GM18502 (cell line): ENCODE measurements at regions not wholly inside any gene's neighbourhood (a gene's known extent, or its start where the extent isn't known, plus 50 kb on each side); places are given as distances from the start of the nearest gene placed in this dataset.

Experiments used
- ATAC-seq: cut with Tn5 transposase; IDR thresholded peaks from one replicate; pipeline ENCODE4 v1.9.1; 2021; ENCODE audit warnings: mild to moderate bottlenecking; ENCODE audit not compliant: unreplicated experiment, poor library complexity

DNA sequence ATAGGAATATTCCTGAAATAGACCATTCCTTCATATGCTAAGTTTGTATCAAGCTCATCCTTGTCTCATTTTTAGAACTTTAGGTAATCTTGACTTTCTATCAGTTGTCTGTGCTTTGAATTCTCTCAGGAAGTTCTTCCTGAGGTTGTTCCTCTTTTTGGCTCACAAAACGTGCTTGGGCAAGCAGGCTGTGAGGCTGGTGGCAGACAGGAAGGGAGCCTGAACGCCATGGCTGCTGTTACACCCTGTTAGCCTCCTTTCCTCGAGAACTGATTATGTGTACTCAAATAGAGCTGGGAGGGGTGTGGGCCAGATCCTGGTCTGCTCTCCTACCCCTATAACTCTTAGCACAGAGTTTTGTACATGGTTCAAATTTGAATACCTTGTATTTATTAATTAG is 136.4 kb upstream of the CELF4 start:
- no peak for ATAC-seq

DNA sequence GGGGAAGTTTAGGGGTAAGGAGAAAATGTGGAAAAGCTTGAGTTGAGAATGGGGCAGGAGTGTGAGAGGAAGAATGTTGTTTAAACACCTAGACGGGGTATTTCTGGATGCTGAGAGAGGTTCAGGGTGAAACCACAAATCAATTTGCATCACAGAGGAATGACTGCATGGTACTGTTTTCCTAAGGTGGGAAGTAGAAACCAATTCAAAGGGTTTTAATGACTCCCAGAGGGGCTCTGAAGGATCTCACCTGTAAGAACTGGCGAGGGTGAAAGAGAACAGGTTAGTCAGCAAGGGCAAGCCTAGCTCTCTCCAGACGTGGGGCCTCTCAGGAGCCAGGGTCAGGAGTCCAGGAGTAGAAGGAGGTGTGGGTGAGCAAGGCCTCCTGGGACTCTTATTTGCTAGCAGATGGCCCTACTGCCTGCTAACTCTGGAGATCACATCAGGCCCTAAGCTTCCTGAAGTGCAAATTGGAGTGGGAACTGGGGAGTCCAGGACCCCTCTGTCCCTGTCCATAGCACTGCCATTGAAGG is 133.0 kb upstream of the CELF4 start:
- no peak for ATAC-seq

GRCh38 chr18:37694516-37694915 is 128.9 kb upstream of the CELF4 start:
- no peak for ATAC-seq

DNA sequence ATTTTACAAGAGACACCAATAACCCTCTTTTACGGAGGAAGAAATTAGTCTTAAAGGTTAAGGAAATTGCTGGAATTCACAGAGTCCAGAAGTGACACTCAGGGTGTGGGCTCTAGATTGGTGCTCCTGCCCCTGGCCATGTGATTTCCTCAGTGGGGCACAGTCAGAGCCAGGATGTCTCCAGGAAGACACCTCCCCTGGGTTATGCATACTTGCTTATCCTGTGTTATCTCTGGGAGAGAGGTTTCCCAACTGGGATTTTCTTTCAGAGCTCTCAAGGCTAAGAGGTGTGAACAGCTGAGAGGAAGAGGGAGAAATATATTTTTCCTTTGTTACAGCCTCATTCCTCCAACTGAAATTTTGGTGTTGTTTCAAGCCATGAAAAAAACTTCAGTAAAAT is 125.6 kb upstream of the CELF4 start:
- no peak for ATAC-seq

DNA sequence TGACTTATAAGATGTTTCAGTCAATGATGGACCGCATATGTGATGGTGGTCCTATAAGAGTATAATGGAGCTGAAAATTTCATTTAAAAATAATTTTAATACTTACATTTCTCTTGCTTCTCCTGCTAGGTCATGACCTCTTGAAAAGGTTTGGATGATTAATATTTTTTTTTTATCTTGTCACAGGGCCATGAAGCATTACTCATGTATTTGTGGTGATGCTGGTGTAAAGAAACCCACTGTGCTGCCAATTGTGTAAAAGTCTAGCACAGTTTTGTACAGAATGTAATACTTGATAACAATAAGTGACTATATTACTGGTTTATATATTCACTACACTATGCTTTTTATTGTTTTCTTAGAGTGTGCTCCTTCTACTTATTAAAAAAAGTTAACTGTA is 124.2 kb upstream of the CELF4 start:
- ATAC-seq = no peak

DNA sequence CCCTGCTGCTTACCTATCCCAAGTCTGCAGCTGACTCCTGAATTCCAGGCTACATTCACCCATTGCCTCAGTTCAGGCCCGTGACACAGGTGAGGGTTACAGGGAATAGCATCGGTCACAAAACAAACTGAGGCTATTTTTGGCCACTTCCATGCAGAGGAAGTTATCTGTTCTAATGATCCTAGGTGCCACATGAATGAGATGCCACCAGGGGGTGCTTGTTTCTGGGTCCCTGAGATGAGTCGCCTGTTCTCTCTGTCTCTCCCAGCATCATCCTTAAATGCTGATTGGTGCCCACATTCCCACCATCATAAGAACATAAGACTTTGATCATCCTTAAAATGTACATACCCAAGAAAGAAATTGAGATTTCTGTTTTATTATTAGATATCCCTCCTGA is 119.0 kb upstream of the CELF4 start:
- ATAC-seq = no peak

DNA sequence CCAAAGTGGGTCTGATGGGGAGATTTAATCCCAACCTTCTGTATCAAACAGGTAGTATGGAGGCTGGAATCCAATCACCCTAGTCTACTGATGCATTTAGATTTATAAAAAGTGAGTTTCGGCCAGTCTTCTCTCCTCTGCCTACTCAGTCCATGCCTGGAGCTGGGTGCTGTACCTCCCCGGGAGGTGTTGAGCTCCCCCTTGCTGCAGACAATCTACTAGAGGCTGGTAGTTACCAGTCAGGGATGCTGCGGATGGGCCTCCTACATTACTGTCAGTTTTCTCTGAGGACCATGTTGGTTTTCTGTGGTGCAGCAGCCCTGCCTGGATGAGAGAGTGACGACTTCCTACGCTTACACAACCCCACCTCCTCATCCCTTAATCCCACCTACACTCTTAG is 118.6 kb upstream of the CELF4 start:
- no peak for ATAC-seq

GRCh38 chr18:37680911-37681310 is 115.3 kb upstream of the CELF4 start:
- no peak for ATAC-seq

- ATAC-seq = no peak
Observed at GRCh38 chr18:37676276-37676675, 110.7 kb upstream of the CELF4 start.

DNA sequence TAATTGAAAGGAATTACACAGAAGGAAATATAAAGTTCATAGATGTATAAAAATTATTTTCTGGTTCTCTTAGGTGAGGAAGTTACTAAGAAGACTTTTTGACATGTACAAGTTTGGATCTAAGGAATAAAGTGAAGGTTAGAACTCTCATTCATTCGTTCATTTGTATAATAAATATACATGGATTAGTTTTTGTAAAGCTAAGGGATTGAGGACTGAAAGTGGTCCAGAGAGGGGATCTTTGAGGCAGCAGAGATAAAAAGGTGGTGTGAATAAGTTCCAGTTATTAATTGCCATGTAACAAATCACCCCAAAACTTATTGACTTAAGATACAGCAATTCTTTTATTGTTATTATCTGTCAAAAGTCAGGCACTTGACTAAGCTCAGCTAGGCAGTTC is 110.1 kb upstream of the CELF4 start:
- ATAC-seq = no peak

DNA sequence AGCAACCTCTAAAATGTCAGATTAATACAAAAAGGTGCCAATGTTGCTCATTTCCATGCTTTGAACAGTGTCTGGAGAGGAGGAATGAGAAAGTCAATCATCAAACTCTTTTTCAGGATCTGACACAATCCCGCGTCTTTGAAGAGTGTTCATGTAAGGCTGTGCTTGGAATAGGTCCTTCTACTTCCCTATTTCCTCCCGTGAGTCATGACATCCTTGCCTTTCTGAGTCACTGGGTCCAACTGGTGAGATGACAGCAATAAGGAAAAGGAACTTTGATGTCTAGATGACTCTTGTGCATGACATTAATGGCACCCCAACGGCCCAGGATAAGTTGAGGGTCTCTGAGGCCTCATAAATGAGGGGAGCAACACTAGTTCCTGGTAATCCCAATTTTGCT is 109.0 kb upstream of the CELF4 start:
- no peak for ATAC-seq

- no peak for ATAC-seq
Observed at GRCh38 chr18:37673671-37674070, 108.1 kb upstream of the CELF4 start.

DNA sequence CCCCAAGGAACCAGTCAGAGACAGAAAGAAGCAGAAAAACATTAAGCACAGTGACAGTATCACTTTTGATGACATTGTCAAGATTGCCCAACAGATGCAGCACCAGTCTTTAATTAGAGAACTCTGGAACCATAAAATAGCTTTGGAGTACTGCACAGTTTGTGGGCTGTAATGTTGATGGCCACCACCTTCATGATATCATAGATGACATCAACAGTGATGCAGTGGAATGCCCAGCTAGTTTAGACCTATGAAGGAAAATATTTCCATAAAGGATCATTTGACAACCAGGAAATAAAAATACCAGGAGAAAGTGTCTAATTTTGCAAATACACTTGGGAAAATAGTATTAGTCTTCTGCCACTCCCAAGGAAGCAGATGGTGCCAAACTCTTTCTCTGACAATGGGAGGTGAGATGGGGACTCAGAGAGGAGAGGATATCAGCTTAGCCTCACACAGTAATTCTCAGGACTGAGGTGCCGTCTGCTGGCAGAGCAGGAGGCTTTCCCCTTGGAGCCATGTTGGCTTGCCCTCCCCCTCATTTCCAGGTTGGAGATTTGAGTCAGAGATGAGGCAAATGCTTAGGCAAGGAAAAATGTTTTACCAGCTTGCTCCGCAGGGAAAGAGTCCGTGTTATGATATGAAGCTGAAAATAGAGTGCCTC is 107.5 kb upstream of the CELF4 start:
- ATAC-seq = no peak

DNA sequence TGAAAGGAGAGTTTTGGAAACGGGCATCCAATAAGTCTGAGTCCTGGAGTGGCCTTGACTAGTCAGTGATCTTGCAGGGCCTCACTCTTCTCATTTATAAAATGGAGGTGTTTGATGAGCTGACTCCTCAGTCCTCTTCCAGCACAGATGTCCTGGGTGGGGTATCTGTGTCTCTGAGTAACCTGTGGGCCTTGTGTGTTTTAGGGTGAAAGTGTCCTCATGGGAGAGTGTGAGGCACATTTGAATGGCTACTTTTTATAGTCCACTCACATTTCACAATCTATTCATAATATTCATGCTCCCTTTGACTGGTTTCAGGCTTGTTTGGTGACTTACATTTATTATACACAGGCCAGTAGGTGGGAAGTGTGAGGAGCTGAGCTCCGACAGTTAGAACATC is 106.4 kb upstream of the CELF4 start:
- no peak for ATAC-seq

GRCh38 chr18:37671530-37671929 is 105.9 kb upstream of the CELF4 start:
- no peak for ATAC-seq

DNA sequence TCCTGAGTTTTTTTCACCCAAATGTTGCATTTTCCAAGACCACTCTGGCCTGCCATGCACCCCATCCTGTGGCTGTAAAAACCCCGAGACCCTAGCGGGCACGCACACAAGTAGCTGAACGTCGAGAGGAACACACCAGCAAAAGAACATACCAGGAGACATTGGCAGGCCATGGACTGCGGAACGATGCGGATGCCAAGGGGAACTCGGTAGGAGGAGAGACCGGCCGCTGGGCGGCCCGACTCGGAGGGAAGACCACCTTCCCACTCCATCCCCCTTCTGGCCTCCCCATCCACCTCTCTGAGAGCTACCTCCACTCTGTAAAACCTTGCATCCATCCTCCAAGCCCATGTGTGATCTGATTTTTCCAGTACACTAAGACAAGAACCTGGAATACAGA is 105.5 kb upstream of the CELF4 start:
- ATAC-seq = no peak

- ATAC-seq = no peak
Observed at GRCh38 chr18:37669991-37670534, 104.5 kb upstream of the CELF4 start.

DNA sequence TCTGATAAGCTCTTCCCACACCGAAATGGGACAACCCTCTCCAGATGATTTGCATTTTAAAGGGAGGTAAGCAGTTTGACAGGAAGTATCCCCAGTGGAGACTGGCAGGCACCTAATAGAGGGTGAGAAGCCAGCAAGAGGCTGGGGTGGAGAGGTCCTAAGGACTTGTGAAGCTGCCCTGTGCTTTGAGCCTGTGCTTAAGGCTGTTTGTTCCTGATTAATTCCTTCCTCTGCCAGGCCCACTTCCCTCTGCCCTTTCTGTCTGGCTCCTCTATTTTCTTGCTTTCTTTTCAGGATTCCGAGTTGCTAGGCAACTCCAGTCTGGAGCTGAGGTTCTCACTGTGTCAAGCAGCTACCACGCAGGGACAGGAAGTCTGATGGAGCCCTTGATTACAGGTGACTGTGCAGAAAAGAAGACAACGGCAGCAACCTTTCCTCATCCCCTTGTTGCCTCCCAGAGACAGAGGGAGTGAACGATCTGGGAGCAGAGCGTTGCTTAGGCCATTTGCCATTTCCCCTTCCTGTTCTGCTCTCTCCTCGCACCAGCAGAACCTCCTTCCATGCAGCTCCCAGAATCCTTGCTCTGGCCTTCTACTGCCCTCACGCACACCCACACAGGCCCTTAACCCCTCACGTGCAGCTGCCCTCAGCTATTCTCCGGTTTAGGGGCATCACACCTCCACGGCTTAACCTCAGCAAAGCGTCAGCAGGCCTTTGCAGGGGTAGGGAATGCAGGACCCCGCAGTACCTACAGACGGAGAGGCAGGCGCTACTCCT is 103.6 kb upstream of the CELF4 start:
- no peak for ATAC-seq

- ATAC-seq = no peak
Observed at GRCh38 chr18:37667836-37668235, 102.2 kb upstream of the CELF4 start.

DNA sequence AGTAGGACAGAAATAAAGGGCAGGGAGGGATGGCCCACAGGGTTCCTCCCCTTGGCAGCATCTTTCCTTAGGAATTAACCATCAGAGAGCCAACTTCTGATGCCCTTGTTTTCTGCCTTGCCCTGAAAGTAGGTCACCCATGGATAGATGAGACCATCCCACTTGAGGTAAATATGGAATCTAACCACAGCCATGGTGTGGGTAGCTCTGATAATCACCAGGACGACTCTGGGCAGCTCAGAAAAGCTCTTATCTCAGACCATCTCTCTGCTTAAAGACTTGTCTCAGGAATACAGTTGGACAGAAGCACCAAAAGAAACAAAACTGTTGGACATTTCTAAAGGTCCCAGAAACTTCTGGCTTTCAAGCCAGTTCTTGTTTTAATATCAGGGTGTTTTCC is 101.4 kb upstream of the CELF4 start:
- ATAC-seq = no peak

GRCh38 chr18:37666451-37666850 is 100.9 kb upstream of the CELF4 start:
- ATAC-seq = no peak

DNA sequence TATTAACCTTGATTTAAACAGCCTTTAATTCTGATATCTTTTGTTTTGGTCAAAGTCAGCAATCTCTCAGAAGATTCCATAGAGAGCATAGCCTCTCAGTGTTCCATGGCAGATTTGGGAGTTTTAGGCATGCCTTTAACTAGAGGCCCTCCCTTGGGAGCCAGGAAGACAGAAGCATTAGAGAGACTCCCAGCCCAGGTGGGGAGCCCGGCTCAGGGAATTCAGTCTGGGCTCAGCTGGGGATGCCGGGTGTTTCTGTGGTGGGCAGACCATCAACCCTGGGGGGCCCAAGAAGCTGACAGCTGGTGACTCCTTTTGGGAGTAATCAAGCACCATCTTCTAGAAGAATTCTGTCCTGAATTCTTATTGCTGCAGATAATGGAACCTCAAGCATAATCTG is 99.7 kb upstream of the CELF4 start:
- ATAC-seq = no peak
